ENCODE measurements at regions not wholly inside any gene's neighbourhood (a gene's known extent, or its start where the extent isn't known, plus 50 kb on each side); places are given as distances from the start of the nearest gene placed in this dataset.
"Not testable (repeated sequence)": the region's sequence is repeated elsewhere in the genome, so short reads cannot be mapped to it uniquely, and the experiment has no call there.

DNA sequence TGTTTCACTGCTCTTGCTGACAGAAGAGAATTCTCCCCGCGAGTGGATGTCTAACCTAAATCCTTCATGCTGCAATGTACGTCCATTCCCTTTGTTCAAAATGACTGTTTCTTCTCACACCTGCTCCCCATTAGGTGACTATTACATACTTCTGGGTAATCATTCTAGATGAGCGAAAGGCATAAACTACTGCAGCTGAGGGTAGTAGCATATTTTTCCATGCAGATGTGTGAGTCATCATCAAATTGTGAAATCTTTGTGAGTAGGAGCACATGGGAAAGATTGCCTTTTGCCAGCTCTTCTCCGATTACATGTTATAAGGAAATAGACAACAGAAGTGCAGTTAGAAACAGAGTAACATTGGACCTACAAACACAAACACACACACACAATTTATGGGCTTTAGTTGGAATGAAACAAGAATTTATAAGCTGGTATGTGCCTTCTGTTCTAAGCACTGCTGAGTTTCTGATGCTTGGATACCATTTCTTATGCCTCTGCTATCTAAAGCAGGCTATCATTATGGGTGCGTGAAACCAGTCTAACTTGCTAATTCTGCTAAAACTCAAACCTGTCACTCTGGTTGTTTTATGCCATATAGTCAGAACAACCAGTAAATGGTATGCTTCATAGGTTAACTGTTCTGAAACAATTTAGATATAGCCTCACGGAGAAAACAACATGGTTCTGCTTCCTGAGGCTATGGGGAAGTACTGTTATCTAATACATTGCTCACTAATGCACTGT is 346.9 kb upstream of the PSMD7 start:
- peak; percentile 99 for DNase-seq

DNA sequence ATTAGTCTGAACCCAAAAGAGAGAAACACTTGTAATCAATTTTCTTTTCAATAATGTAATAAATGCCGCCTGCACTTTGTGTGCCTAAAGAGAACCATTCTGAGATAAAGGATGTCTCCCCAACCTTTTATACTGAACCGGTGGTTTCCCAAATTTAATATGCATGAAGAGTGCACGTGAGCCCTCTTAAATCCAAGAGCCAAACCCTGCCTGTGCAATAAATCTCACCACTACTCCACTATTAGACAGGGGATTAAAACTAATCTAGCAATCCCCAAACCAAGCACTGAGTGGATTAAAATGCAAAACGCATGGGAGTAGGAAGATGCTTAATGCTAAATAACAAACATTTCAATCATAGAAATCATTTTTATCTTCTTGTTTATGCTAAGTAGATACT is 351.0 kb upstream of the PSMD7 start:
- no peak for DNase-seq

DNA sequence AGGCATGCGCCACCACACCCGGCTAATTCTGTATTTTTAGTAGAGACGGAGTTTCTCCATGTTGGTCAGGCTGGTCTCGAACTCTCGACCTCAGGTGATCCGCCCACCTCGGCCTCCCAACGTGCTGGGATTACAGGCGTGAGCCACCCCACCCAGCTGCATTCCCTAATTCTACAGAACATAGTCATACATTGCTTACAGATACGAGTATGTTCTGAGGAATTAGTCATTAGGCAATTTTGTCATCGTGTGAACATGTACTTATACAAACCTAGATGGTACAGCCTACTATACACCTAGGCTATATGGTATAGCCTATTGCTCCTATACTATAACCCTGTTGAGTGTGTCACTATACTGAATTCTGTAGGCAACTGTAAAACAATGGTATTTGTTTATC is 353.4 kb upstream of the PSMD7 start:
- not testable (repeated sequence) for DNase-seq

DNA sequence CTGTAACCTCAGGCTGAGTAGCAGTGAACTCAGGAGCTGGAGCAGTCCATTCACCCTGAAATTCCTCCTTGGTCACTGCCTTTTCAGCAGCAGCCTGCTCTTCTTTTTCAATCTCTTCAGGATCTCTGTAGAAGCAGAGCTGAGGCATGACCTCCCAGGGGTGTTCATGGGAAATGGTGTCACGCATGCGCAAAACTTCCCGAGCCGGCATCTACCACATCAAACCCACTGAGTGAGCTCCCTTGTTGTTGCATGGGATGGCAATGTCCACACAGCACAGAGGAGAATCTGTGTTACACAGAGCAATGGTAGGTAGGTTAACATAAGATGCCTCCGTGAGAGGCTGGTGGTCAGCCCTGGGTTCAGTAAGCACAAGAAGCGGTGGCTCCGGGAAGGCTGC is 355.8 kb upstream of the PSMD7 start:
- not testable (repeated sequence) for DNase-seq

DNA sequence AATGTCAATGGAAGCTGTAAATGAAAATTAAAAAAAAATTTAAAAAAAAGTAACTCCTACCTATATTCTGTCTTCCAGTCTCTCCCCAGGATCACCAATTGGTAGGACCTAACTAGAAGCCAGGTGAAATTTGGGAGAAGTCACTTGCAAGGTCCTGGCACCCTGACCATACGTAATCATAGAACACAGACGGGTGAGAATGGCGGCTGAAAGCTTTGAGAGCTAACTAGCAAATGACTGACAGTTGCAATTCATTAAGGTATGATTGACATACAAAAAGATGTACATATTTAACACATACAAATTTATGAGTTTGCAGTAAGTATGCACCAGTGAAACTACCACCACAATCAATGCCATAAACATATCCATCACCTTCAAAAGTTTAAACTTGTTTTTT is 372.7 kb upstream of the PSMD7 start:
- DNase-seq, result no peak

DNA sequence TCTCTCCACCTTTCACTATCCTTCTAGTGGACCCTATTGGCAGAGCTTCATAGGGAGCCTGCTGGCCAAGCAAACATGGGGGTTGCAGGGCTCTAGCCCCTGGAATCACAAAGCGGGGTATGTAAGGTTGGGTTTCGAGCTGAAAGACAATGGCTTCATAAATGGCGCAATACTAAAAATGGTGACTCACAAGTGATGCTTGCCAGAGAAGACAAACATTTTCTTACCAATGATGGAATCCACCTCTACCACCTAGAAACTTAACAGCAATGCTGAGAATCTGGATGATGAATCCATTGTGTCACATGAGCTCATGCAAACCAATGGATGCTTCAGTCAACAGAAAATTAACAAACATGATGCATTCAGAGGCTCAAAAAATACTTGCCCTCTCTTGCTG is 375.3 kb upstream of the PSMD7 start:
- DNase-seq, result no peak

DNA sequence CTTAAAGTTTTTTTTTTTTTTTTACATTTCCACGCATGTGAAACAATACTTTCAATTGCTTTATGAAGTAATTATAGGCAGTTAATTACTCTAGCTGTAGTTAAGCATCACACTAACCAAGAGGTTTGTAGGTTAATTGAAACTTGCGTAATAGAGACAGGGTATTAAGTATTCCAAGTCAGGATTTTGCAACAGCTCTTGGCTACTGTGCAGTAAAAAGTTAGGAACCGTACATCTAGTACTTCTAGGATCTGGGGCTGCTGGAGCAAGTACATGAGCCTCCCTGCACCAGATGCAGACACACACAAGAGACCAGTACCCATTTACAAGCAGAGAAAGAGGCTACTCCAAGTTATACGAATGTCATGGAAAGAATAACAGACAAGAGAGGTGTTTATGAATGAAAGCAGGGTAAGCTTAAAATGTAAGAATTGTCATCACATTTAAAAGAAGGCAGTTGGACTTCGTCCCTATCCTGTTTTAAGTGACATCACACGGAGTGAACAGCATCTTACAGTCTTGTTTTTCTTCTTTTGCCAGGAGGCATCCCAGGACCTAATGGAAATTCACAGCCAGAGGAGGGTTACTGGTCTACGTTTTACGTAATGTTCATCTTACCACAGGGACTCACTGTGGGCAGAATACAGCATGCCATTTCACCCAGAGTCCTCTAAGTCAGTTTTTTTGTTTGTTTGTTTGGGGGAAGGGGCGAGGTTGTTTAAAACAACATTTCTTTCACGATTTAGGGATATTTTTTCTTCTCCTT is 379.6 kb upstream of the PSMD7 start:
- DNase-seq, result no peak

DNA sequence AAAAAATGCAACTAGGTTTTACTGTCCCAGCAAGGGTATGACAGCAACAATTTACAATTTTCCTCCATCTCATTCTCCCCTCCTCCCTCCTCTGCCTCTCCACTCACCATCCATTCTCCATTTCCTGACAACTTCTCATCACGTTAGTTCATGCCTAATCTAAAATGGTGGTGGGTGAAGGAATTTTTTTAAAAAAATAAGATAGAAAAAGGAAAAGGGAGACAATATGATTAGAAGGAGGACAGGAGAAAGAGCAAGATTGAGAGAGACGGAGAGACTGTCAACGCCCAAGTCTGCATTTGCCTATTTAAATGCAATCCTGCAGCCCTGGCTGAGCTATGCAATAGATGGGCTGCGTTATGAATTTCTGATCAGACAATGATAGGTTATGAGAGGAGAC is 380.7 kb upstream of the PSMD7 start:
- no peak for DNase-seq

DNA sequence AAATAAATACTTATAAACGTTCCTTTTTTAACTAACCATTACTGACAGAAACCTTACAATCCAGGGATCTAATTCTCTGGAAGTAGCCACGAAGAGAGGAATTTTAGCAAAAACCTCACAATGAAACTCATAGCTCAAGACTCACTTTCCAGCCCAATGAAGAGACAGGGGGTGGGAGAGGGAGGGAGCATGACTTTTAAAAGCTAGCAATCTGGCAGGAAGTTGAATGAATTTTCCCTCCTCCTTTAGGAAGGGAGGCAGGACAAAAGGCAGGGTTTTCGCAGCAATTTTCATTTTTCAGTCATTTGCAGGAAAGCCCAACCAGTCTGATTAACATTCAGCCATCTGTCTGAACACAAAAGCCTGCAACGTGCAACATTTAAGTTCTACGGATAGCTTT is 381.5 kb upstream of the PSMD7 start:
- DNase-seq, result peak; percentile 74

DNA sequence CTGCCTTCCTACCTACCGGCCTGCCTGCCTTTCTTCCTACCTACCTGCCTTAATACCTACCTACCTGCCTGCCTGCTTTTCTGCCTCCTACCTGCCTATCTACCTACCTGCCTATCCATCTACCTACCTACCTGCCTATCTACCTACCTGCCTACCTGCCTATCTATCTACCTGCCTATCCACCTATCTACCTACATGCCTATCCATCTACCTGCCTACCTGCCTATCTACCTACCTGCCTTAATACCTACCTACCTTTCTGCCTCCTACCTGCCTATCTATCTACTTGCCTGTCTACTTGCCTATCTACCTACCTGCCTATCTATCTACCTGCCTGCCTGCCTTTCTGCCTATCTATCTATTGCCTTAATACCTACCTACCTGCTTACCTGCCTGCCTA is 383.8 kb upstream of the PSMD7 start:
- DNase-seq, result no peak

DNA sequence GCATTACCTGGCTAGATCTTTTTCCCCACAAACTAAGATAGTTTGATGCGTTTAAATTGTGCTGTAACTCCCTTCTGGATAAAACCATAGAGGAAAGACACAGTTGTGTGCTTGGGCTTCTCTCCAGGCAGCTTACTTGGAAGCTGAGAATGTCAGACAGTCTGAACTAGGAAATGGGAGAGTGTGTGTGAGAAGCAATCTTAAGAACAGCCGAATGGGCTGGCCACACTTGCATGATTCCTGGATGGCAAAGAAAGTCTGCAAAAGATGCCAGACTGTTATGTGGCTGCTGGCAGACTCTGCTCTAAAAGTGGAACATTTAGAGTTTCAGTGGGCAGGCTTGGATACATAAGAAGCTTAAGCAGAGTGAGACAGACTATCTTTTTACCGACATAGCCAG is 384.3 kb upstream of the PSMD7 start:
- DNase-seq, result no peak

DNA sequence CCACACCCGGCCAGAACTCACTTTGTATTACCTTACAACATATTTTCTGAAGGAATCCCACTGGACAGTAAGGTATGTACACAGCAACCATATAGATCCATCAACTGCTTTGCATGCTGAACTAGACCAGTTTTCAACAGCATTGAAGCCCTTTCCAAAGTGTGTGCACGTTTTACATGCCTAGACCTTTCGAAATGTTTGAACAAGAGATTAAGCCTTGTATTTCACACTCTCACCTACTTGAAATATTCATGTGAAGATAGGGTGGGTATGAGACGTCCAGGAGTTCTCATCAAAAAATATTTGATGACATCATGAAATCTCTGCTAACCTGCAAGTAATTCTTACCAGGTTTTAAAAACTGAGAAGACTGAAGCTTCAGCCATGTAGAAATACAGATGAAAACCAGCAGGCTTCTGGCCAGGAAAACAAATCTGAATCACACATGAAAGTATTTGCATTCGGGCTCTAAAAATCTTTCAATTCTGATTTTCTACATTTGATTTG is 387.0 kb upstream of the PSMD7 start:
- DNase-seq, result no peak

DNA sequence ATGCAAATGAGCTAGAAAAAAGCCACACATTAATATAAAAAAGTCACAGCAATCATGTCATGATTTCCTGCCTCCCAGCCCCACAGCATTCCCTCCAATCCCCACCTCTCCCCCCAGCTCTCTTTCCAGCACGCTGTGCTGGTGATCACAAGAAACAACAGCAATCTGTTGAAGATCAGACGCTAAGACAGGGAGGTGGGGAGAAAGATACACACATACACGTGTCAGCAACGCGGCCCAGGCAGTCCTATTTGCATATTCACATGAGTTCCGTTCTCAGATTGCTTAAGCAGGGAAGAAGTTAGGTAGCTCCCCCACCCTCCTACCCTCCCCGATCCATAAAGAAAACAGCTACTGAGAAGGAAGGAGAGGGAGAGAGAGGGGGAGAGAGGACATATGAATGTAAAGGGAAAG is 405.5 kb upstream of the PSMD7 start:
- DNase-seq, result no peak

DNA sequence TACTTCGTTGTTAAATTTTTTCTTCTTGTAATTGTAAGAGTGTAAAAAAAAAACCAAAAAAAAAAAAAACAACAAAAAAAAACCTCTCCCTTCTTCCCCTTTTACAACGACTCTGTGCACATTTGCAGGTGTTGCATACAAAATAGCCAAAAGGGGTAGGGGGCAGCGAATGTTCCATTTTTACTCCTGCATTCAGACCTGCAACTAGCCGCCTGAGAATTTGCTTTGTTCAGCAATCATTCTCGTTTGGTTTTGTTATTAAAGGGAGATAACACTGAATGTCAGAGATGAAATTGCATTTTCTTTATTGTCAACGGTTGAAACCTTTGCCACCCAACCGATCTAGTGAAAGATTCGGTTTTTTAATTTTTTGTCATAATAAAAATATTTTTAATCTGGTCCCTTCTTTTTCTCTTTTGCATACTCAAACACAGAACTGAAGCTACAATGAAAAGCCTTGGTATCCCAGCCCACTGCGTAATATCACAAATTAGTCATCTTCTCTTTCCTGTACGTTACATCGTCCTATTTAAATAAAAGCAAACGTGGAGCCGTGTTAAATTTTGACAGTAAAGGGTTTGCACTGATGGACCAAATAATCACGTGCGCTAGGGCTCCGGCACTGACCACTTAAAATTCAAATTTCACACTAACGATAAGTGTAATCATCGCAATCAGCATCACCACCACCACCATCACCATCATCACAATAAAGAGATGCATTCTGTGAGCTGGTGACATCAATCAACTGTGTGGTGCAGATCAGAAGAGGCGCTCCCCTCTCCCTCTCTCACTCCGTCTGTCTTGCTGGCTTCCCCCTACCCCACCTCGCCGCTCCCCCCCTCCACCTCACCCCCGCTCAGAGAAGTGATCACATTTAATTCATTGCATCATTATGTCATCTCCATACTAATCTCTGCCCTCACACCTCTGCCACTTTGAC is 406.2 kb upstream of the PSMD7 start:
- no peak for DNase-seq

DNA sequence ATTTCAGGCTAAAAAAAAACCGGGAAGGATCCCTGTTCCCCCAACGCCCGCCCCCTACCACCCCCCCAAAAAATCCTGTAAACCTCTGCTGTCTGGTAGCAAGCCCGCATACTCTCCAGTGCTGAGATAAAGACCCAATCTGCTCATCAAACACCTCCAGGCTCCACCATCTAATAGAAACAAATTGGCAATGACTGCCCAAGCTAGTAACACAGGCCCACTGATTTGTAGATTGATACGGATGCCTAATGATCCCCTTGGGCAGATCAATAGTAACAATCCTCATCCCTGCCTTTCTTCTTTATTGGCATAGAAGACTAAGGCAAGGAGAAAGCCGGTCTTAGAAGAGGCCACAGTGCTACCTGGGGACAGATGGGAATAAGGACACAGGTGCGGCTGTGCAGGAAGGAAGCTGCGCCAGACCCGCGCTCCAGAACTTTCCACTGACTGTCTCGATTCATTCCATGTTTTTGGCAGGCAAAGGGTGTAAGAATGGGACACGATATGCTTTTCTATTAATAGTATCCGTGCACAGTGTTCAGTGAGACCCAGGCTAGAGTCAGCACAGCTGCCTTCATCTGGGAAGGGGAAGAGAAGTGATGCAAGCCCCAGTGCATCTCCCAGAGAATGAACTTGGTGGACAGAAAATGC is 407.6 kb upstream of the PSMD7 start:
- no peak for DNase-seq

DNA sequence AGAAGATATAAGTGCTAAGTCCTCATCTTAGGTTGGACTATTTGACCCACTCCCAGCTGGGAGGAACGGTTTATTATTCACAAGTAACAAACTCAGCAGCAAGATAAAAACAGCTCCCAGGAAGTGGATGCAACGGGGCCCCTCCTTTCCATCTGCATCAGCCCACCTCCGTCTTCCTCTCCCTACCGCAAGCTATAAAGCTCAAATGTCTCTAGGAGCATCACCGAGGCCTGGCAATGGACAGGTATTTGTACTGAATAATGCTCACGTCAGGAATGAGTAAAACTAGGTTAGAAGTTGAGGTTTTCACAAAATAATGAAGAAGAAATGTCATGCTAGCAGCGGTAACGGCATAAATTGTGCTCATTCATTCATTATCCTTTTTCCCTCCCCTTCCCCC is 408.7 kb upstream of the PSMD7 start:
- DNase-seq, result no peak

DNA sequence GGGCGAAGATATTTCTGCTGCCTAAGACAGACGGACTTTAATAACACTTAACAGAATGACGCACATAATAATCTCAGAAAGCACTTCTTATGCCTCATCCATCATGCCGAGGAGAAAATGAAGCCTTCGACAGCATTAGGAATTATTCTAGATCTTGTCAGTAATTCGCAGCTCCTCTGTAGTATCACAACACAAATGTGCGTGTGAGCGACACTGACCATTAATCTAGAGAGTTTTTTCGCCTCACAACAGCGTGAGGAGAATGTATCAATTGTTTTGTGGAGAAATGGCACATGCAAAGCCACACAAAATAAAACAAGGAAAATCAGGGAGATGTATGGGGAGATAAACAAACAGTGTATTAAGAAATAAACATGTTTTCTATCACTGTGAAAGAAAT is 410.2 kb upstream of the PSMD7 start:
- no peak for DNase-seq

DNA sequence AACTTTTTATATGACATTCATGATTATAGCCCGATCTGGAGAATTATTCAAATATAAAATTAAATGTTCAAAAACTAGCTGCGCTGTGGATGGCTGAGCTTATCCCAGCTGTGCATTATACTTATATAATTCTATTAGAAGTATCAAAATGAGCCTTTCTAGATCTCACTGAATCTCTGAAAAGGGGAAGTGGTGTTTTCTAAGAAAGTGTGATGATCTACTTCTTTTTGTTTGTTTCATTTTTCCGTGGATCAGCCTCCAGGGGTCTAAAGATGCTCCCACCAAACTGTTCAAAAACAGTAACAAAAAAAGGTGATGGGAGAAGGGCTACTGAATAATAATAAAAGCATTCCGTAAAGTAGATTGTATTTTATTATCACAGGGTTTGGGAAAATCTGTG is 411.3 kb upstream of the PSMD7 start:
- DNase-seq, result no peak

DNA sequence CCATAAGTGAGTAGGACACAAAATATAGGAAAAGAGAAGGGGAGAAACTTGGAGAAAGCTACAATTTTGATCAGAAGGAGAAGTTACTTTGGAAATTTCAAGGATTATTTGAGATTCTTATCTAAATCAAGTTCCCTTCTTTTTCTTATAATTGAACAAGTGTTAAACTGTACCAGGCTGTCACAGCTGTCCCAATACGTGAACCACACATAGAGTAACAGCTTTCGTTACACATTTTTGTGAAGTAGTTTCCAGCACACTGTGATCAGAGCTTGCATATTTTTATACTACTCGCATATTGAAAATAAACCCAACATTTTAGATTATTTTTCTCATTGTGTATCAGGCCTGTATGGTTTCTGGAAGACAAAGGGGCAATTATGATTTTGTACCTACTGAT is 412.8 kb upstream of the PSMD7 start:
- no peak for DNase-seq

DNA sequence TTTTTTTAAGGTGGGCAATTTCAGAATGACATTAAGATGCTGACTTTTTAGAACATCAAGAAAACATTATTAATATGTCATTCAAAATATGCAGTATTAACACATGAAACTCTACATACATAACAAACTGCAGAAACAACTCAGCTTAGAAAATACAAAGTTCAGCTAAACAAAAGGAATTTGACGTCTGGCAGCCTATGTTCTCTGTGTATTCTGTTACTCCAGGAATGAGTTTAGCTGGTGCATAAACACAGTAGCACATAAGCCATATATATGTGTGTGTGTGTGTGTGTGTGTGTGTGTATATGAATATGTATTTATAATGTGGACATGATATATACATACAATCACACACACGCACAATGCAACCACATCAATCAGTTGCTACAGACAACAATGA is 413.5 kb upstream of the PSMD7 start:
- no peak for DNase-seq

DNA sequence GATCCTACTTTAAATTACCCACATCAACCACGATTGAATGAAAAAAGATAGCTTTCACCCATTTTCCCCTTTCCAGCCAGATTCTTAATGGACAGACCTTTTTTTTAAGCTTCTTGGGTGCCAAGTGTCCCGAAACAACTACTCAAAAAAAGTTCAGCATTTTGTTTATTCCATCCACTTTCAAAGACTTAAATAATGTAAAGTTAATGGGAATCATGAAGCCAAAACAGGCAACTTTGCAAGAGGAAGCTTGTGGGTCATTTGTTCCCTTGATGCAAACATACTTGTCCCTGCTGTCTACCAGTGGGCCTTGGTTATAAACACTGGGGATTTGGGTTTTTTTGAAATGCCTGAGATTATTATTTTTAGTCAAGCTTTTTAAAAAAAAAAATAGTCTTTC is 414.0 kb upstream of the PSMD7 start:
- DNase-seq, result no peak

DNA sequence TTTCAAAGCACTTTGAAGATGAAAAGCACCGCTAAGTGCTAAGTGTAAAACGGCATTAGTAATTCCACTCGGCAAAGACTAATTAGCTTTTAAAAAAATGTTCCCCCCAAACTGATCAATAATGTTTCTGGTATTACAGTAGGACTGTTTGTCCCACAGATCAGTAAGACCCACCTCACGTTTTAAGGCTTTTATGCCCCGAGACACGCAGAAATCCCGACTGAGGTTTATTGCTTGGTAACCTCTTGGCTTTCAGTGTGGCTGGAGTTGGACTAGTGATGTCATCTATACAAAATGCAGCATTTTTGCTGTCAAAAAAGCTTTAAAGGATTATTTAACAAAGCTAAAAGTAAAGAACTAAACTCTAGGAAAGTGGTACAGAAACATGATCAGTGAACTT is 414.6 kb upstream of the PSMD7 start:
- no peak for DNase-seq

Data from skin of body (tissue), 1 donor.